ENCODE measurements at regions not wholly inside any gene's neighbourhood (a gene's known extent, or its start where the extent isn't known, plus 50 kb on each side); places are given as distances from the start of the nearest gene placed in this dataset.
A peak's percentile ranks its signal among the peaks of the same experiment; 100 is the strongest.

GRCh38 chr6:91482498-91482897, 895.6 kb upstream of the MAP3K7 start:
- peak; percentile 15 for DNase-seq (ENCODE audit: low read depth, low spot score)

GRCh38 chr6:91480402-91480801, 893.5 kb upstream of the MAP3K7 start:
- no peak for DNase-seq (ENCODE audit: low read depth, low spot score)

- no peak for DNase-seq (ENCODE audit: low read depth, low spot score)
These were observed 890.8 kb upstream of the MAP3K7 start for GRCh38 chr6:91477688-91478087.

DNA sequence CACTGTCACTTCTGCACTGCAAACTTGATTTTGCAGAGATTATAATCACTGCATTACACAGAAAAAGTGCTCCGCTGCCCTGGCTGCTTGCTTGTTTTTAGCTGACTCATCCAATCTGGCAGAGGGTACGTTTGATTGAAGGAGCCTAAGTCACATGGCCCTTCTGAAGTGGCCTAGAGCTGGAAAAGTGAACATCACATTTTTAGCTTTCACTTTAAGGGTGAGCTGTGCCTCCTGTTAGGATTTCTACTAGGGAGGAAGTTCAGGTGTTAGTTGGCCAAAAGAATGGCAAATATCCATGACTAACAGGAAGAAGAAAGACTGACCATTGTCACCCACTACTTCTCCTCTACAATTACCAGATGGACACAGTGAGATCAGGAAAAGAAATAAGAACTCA, 889.1 kb upstream of the MAP3K7 start:
- DNase-seq (ENCODE audit: low read depth, low spot score), result peak; percentile 85

- DNase-seq (ENCODE audit: low read depth, low spot score), result no peak
These were observed 878.5 kb upstream of the MAP3K7 start for GRCh38 chr6:91465393-91465792.

GRCh38 chr6:91464718-91465117, 877.8 kb upstream of the MAP3K7 start:
- DNase-seq (ENCODE audit: low read depth, low spot score), result no peak

DNA sequence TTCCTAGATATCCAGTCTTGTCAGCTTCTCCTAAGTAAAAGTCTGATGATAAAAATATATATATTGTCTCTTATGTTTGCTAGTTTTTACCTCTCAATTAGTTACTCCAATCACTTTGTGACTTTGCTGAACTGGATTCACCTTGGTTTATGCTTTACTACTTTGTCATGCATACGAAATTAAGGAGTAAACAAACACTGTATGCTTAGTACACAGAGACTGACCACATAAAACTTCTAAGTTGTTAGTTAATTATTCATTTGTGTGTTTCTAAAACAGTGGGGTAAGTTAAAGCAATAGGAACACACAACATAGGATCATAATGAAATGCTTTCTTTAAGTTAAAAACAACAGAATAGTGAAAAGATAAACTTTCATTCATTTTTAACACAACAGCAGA, 877.3 kb upstream of the MAP3K7 start:
- no peak for DNase-seq (ENCODE audit: low read depth, low spot score)

- DNase-seq (ENCODE audit: low read depth, low spot score), result peak; percentile 16
These were observed 875.4 kb upstream of the MAP3K7 start for GRCh38 chr6:91462241-91462640.

DNA sequence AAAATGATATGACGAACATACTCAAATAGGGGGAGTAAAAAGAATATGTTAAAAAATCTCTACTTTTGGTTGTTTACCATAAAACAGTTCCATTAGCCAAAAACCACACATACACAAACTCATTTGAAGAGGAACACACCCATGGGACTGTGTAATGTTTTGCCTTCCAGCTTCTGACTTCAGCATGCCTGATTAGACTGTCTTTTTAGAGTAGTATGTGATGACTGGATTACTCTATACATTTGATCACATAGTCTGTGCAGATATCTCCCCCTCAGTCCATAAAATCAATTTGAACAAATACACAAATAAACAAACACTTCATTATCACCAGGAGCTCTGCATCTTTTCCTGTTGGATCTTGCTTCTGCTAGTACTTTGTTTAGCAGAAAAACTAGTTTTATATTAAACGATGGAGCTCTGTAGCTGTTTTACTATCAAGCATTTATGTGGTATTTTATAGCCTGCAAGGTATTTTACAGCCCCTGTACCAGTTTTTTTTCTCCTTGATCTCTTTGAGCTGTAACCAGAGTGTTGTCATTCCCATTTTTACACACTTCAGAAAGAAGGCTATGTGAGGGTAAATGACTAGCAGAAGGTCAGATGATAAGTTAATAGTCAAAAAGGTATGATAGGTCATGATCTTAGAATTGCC, 866.5 kb upstream of the MAP3K7 start:
- no peak for DNase-seq (ENCODE audit: low read depth, low spot score)

DNA sequence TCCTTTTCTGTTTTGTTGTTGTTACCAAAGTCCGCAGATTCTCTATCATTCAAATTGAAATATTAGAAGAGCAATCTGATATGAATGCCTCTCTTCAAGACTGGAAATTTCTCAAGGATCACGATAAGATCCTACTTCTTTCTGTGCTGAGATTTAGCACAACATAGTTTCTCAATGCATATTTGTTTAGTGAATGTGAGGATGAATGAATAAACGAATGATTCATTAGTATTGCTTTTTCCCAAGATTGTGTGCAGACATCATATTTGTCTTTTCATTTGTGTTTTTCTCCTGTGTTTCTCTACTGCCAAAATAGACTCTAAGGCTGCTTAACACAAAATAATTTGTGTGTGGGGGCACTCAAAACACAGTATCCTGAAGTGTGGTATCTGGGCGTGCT, 862.7 kb upstream of the MAP3K7 start:
- DNase-seq (ENCODE audit: low read depth, low spot score), result no peak

DNA sequence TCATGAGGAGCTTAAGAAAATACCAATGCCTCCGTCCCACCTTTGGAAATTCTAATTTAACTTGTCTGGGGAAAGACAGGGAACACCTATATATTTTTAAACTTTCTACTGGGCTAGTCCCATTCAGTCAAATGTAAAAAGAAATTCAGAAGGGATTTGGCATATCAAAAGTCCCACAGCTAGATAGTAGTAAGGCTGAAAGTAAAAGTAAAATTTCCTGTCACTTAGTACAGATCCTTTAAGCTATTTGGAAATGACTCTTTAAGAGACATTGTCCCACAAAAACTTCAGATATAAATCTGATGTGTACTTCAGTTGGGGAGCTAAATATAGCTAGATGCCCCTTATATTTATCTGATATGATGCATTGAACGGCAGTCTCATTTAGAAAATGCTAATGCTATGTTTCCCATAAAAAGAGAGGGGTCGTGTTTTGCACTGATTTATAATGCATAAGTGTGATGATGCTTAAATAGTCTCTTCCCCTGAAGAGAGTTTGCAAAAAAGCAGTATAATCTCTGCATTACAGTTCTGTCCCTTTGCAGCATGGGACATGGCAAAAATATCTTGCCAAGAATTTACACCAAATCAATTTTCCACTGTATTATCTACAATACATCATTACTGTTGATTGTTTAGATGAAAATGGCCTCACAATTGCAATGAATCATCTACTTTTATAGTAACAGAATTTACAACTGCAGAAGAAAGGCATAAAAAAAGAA, 860.8 kb upstream of the MAP3K7 start:
- DNase-seq (ENCODE audit: low read depth, low spot score), result no peak

- DNase-seq (ENCODE audit: low read depth, low spot score), result no peak
These were observed 860.2 kb upstream of the MAP3K7 start for GRCh38 chr6:91447081-91447480.

- no peak for DNase-seq (ENCODE audit: low read depth, low spot score)
These were observed 856.5 kb upstream of the MAP3K7 start for GRCh38 chr6:91443405-91443804.

DNA sequence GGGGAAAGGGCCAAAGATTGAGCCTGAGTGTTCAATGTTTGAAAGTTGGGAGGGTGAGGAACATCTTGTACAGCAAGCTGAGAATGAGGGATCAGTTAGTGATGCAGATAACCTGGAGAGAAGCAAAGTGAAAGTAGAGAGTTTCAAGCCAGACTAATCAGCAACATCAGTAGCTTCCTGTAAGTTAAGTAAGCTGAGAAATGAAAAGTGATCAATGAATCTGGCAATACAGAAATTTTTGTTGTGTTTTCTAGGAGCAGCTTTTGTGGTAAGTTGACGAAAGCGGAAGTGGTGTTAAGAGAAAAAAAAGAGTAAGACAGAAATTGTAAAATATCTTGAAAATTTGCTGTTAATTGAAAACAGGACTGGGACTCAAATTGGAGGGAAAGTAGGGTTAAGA, 855.5 kb upstream of the MAP3K7 start:
- no peak for DNase-seq (ENCODE audit: low read depth, low spot score)

DNA sequence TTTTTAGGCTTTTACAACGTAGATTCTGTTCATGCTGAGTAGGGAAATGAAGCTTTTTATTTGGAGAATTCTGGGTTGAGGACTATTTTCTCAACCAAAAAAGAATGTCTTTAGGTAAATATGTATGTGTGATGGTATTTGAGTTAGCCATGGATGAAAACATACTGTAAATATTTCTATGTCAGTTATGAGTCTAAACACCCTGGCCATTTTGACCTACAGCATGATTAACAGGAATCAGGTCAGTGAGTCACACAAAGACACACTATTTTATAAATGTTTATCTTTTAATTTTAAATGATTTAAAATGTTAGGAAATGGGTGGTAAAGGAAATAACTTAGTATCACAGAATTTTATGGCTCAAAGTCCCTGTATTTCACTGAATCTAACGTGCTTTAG, 851.7 kb upstream of the MAP3K7 start:
- DNase-seq (ENCODE audit: low read depth, low spot score), result no peak

- no peak for DNase-seq (ENCODE audit: low read depth, low spot score)
These were observed 850.5 kb upstream of the MAP3K7 start for GRCh38 chr6:91437315-91437729.

DNA sequence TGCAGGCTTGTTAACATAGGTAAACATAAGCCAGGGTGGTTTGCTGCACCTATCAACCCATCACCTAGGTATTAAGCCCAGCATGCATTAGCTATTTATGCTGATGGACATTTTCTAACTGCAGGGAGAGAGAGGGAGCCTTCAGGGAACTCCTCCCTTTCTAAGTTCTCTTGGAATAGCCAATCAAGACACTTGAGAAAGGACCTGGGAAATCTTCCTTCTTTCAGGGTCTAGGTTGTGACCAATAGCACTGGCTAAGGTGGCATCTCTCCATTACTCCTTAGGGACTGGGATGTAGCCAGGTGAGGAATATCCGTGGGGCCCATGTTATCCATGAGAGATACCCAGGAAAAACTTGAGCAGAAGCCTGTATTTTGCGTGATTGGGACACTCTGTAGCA, 849.6 kb upstream of the MAP3K7 start:
- DNase-seq (ENCODE audit: low read depth, low spot score), result no peak

DNA sequence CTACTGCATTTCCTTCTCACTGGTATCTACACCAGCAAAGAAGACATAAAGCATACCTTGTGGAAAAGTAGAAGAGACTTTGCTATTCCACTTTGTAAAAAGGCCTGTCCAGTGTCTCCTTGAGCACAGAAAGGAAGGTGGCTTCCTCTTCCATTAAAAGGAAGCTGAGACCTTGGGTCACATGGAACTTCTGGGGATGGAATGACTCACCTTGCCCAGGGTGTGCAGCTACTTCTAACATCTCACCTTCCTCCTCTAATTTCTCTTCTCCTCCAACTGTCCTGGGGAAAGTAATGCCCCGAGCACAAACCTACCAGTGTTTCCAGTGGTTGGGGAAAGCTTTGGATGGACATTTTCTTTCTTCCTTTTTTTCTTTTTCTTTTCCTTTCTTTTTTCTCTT, 848.8 kb upstream of the MAP3K7 start:
- no peak for DNase-seq (ENCODE audit: low read depth, low spot score)

DNA sequence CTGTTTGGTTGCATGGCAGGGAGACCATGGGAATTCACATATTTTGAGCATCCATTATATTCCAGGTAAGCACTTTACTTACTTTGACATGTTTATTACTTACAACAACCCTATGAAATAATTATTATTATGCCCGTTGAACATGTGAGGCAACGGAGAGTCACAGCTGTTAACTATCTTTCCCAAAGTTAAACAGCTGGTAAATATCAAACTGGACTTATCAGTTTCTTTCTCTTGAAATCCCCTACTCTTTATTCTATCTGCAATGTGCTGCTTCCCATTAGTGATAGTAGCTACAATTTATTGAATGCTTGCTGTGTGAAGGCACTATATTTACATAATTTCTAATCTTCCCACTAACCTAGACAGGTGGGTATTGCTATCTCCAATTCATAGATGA, 847.7 kb upstream of the MAP3K7 start:
- no peak for DNase-seq (ENCODE audit: low read depth, low spot score)

DNA sequence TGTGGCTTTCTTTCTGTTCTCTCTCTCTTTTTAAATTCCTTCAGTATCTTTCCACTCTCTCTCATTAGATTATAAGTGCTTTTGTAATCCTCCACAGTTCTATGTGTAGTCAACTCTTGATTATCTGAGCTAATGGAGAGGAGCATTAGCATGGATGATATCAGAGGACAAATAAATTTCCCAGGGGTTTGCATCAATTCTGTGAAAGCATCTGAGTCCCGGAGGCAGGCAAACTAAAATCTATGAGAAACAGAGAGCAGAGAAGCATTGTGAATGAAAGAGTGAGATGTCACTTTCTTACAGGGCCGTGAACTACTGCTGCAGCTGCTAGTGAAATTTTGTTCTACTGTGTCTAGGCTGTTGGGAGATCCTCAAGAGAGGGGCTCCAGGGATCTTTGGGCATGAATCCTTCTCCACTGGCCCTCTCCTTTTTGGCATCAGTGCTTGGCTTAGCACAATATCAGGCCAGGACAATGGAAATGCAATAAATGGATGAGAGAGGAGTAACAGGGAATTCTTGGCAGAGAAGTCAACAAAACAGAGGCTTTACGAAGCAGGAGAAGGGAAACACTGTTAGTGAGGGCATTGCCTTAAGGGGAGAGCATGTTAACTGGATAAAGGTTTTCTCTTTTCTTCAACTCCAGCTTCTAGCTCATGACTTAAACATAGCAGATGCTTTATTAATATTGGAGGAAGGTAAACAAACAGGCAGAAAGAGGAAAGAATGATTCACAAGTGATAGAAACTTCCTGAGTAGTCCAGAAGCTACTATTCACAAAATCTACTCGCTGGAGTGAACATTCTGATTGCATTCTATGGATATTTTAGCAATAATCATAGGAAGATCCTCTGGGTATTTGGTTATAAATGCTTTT, 847.0 kb upstream of the MAP3K7 start:
- DNase-seq (ENCODE audit: low read depth, low spot score), result no peak

- DNase-seq (ENCODE audit: low read depth, low spot score), result no peak
These were observed 842.2 kb upstream of the MAP3K7 start for GRCh38 chr6:91428953-91429560.

GRCh38 chr6:91428296-91428695, 841.4 kb upstream of the MAP3K7 start:
- peak; percentile 39 for DNase-seq (ENCODE audit: low read depth, low spot score)
